CD4-positive, alpha-beta T cell (primary cell): ENCODE measurements at regions not wholly inside any gene's neighbourhood (a gene's known extent, or its start where the extent isn't known, plus 50 kb on each side); places are given as distances from the start of the nearest gene placed in this dataset.

ENCODE experiments used
- ATAC-seq: fragments of 200-7000 bp; cut with Tn5 transposase; one replicate; pipeline ENCODE4 v1.10.0; 2022; ENCODE audit warnings: mild to moderate bottlenecking; ENCODE audit not compliant: poor library complexity
- CTCF ChIA-PET: fragments of 350-600 bp; sonication (Branson Sonifier 250); formaldehyde crosslinking; loops from one replicate; lab custom pipeline; 2021; ENCODE audit warnings: antibody characterized with exemption, inconsistent platforms; lab: Charles Lee
- POLR2A ChIA-PET: fragments of 350-600 bp; sonication (Branson Sonifier 250); formaldehyde crosslinking; loops from one replicate; lab custom pipeline; 2021; ENCODE audit warnings: antibody characterized with exemption, inconsistent platforms; lab: Charles Lee
- DNase-seq, 14 experiments: peaks; one replicate each; pipeline ENCODE4 v3.0.0-alpha.2; 2013 to 2020; ENCODE audit warnings: mixed read lengths in 2 of 14
- H3K27ac ChIP-seq, 2 donors: one replicate each; pipeline versions ENCODE4 v1.5.1 to v1.7.0; 2013; ENCODE audit warnings: low read length in 2 of 2, low read depth in 1 of 2, mild to moderate bottlenecking in 1 of 2
- H3K27me3 ChIP-seq, 2 experiments: 1 replicate in 1 of 2; 2 replicates in 1 of 2; pipeline versions ENCODE4 v1.6.1 to v1.7.0; 2013; ENCODE audit warnings: low read length in 2 of 2, control low read depth in 1 of 2, mild to moderate bottlenecking in 1 of 2, moderate library complexity in 1 of 2; ENCODE audit not compliant: insufficient read depth in 2 of 2, control insufficient read depth in 1 of 2
- H3K36me3 ChIP-seq: one replicate; pipeline ENCODE4 v1.6.1; 2013; ENCODE audit warnings: low read length, control low read depth; ENCODE audit not compliant: insufficient read depth
- H3K4me1 ChIP-seq: one replicate; pipeline ENCODE4 v1.6.1; 2013; ENCODE audit warnings: low read length, control low read depth; ENCODE audit not compliant: insufficient read depth
- H3K4me3 ChIP-seq: one replicate; pipeline ENCODE4 v1.5.1; 2013; ENCODE audit warnings: mild to moderate bottlenecking, low read length, moderate library complexity
- H3K9me3 ChIP-seq, 2 experiments: 1 replicate in 1 of 2; 2 replicates in 1 of 2; pipeline versions ENCODE4 v1.6.1 to v1.7.0; 2013; ENCODE audit warnings: low read length in 2 of 2, mild to moderate bottlenecking in 2 of 2, control low read depth in 1 of 2, moderate library complexity in 1 of 2; ENCODE audit not compliant: control insufficient read depth in 1 of 2, insufficient read depth in 1 of 2
- H3K27ac Mint-ChIP-seq: one replicate; pipeline ENCODE4 v1.8.0; 2020; ENCODE audit warnings: mixed read lengths
- H3K27me3 Mint-ChIP-seq: one replicate; pipeline ENCODE4 v1.8.0; 2021; ENCODE audit warnings: mixed read lengths
- H3K36me3 Mint-ChIP-seq: one replicate; pipeline ENCODE4 v1.8.0; 2021; ENCODE audit warnings: low read depth, mixed read lengths
- H3K4me1 Mint-ChIP-seq: one replicate; pipeline ENCODE4 v1.8.0; 2021; ENCODE audit warnings: low read depth, mixed read lengths
- H3K4me3 Mint-ChIP-seq: one replicate; pipeline ENCODE4 v1.8.0; 2020; ENCODE audit warnings: mild to moderate bottlenecking, mixed read lengths
- H3K9me3 Mint-ChIP-seq: one replicate; pipeline ENCODE4 v1.8.0; 2020; ENCODE audit warnings: mixed read lengths
- intact Hi-C, 2 experiments: fragments of 100-400 bp; cut with DNase I in 1 of 2; cut with micrococcal nuclease in 1 of 2; formaldehyde crosslinking; loops; one replicate each; pipeline versions ENCODE4 v1.15.1 to v1.9.0; 2023 to 2025; cut with DNase I, micrococcal nuclease
- TF ChIP-seq, protein P1 (sequence below): fragments of 200-600 bp; IDR thresholded peaks from one replicate; pipeline ENCODE4 v1.8.0; 2022; ENCODE audit warnings: antibody characterized with exemption, mild to moderate bottlenecking

GRCh38 chr16:61165797-61166196, 870.4 kb downstream of the CDH8 start:
- no peaks in the 10 kb centered on the region for H3K27me3 Mint-ChIP-seq
- H3K36me3 Mint-ChIP-seq: no peaks in the 10 kb centered on the region
- no peak for ATAC-seq
- ChIA-PET POLR2A (no interaction called here), CTCF (no interaction called here)
- no peaks in the 10 kb centered on the region for H3K9me3 Mint-ChIP-seq
- Histone ChIP-seq H3K9me3 (peaks cover 20 to 25% of the 10 kb centered on the region in 2 experiments), H3K4me1 (no peaks in the 10 kb centered on the region), H3K27me3 (no peaks in the 10 kb centered on the region), H3K4me3 (no peak overlapping the region), H3K27ac (no peak overlapping the region), H3K36me3 (no peaks in the 10 kb centered on the region)
- TF ChIP-seq, protein P1, sequence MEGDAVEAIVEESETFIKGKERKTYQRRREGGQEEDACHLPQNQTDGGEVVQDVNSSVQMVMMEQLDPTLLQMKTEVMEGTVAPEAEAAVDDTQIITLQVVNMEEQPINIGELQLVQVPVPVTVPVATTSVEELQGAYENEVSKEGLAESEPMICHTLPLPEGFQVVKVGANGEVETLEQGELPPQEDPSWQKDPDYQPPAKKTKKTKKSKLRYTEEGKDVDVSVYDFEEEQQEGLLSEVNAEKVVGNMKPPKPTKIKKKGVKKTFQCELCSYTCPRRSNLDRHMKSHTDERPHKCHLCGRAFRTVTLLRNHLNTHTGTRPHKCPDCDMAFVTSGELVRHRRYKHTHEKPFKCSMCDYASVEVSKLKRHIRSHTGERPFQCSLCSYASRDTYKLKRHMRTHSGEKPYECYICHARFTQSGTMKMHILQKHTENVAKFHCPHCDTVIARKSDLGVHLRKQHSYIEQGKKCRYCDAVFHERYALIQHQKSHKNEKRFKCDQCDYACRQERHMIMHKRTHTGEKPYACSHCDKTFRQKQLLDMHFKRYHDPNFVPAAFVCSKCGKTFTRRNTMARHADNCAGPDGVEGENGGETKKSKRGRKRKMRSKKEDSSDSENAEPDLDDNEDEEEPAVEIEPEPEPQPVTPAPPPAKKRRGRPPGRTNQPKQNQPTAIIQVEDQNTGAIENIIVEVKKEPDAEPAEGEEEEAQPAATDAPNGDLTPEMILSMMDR: no peak
- no peak overlapping the region for H3K27ac Mint-ChIP-seq
- intact Hi-C loops: no loop called here
- DNase-seq: no peak
- H3K4me1 Mint-ChIP-seq: no peaks in the 10 kb centered on the region
- no peak overlapping the region for H3K4me3 Mint-ChIP-seq

- Mint-ChIP-seq H3K36me3 (no peaks in the 10 kb centered on the region), H3K4me1 (no peaks in the 10 kb centered on the region), H3K4me3 (no peak overlapping the region), H3K27ac (no peak overlapping the region), H3K27me3 (no peaks in the 10 kb centered on the region), H3K9me3 (peaks cover 8% of the 10 kb centered on the region)
- no peak for DNase-seq
- ChIA-PET CTCF (no interaction called here), POLR2A (no interaction called here)
- Histone ChIP-seq H3K4me1 (no peaks in the 10 kb centered on the region), H3K9me3 (peaks cover 5 to 17% of the 10 kb centered on the region in 2 experiments), H3K36me3 (no peaks in the 10 kb centered on the region), H3K4me3 (no peak overlapping the region), H3K27me3 (no peaks in the 10 kb centered on the region), H3K27ac (no peak overlapping the region)
- intact Hi-C loops: no loop called here
- no peak for ATAC-seq
- TF ChIP-seq, protein P1: no peak
Measured at GRCh38 chr16:61150351-61150750, 885.9 kb downstream of the CDH8 start.

GRCh38 chr16:61149709-61150108, 886.5 kb downstream of the CDH8 start:
- Histone ChIP-seq H3K36me3 (no peaks in the 10 kb centered on the region), H3K9me3 (peaks cover 5 to 17% of the 10 kb centered on the region in 2 experiments), H3K4me1 (no peaks in the 10 kb centered on the region), H3K27me3 (no peaks in the 10 kb centered on the region), H3K4me3 (no peak overlapping the region), H3K27ac (no peak overlapping the region)
- Mint-ChIP-seq H3K4me1 (no peaks in the 10 kb centered on the region), H3K36me3 (no peaks in the 10 kb centered on the region), H3K4me3 (no peak overlapping the region), H3K27me3 (no peaks in the 10 kb centered on the region), H3K9me3 (peaks cover 8% of the 10 kb centered on the region), H3K27ac (no peak overlapping the region)
- no peak for DNase-seq
- intact Hi-C loops: no loop called here
- POLR2A ChIA-PET: no interaction called here
- TF ChIP-seq, protein P1: no peak
- ATAC-seq: no peak
- CTCF ChIA-PET: no interaction called here
